GM12873 (cell line): ENCODE measurements at regions not wholly inside any gene's neighbourhood (a gene's known extent, or its start where the extent isn't known, plus 50 kb on each side); places are given as distances from the start of the nearest gene placed in this dataset.

Experiments used
- TF ChIP-seq, protein P1 (sequence below): IDR thresholded peaks from 2 replicates; pipeline ENCODE4 v1.5.1; 2012; ENCODE audit warnings: low read depth, mild to moderate bottlenecking, moderate library complexity, low read length, control low read depth; ENCODE audit not compliant: insufficient read depth; ENCODE audit errors: missing control alignments

DNA sequence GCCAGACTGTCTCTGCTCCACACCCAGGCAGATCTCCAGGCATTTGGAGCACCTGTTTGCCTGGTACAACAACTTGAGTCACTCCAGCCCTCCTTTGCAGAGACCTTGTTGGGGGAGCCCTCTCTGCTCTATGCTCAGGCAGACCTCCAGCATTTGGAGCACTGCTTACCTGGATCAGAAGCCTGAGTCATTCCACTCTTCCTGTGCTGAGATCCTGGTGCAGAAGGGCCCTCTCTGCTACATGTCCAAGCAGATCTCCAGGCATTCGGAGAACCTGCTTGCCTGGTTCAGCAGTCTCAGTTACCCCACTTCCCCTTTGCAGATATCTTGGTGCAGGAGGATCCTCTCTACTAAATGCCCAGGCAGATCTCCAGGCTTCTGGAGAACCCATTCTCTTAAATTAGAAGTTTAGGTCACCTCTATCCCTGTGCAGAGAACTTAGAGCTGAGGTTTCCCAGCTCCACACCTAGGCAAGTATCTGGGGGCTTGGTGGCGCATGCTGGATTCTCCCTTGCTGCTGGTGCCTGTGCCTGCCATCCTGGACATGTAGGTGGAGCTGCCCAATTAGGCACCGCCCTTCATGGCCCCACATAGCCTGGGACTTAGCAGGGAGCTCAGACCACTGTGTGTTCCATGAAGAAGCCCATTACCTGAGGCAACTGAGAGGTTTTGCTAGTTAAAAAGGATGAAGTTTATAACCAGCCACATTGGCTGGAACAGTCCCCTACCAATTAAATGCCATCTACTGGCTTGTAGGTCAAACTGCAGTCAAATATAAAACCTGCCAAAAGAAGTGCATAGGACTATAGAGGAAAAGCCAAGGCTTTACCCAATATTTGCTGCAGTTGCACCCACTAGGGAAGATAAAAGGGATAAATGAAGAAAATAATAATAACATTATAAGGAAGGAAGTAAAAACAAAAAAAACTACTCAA lies 97.6 kb upstream of the SLITRK6 start:
- TF ChIP-seq, protein P1, sequence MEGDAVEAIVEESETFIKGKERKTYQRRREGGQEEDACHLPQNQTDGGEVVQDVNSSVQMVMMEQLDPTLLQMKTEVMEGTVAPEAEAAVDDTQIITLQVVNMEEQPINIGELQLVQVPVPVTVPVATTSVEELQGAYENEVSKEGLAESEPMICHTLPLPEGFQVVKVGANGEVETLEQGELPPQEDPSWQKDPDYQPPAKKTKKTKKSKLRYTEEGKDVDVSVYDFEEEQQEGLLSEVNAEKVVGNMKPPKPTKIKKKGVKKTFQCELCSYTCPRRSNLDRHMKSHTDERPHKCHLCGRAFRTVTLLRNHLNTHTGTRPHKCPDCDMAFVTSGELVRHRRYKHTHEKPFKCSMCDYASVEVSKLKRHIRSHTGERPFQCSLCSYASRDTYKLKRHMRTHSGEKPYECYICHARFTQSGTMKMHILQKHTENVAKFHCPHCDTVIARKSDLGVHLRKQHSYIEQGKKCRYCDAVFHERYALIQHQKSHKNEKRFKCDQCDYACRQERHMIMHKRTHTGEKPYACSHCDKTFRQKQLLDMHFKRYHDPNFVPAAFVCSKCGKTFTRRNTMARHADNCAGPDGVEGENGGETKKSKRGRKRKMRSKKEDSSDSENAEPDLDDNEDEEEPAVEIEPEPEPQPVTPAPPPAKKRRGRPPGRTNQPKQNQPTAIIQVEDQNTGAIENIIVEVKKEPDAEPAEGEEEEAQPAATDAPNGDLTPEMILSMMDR: no peak

DNA sequence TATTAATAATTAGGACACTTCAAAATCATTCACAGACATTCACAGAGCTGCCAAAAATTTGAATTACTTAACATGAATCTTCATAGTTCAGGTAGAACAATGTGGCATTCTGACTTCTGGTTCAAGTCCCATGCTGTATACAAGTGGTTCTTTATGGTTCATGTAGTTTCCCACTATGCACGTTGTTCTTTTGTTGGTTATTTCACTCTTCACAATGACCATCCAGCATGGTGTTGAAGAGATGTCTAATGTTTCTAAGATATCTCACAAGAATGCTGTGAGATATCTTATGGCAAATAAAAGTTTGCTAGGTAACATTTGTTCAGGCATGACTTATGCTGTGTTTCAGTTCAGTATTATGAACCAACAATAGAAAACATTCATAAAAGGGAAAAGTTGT lies 88.2 kb upstream of the SLITRK6 start:
- TF ChIP-seq, protein P1: no peak

DNA sequence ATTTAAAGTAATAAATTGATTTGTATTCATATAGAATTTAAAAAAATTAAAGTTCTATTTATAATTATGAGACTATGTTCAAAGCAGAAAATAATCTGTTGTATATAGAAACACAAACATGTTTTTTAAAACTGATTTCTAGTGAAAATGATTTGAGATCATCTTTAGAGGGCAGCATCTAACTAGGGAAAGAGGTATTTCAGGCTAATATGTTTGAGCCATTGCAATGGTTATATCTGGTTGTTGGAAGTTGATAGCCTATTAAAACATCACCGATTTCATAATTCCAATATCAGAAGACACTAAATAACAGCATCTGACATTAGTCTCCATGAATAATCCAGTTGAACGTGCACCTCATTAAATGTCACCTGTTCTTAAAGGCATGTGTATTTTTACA lies 79.8 kb upstream of the SLITRK6 start:
- TF ChIP-seq, protein P1: no peak

DNA sequence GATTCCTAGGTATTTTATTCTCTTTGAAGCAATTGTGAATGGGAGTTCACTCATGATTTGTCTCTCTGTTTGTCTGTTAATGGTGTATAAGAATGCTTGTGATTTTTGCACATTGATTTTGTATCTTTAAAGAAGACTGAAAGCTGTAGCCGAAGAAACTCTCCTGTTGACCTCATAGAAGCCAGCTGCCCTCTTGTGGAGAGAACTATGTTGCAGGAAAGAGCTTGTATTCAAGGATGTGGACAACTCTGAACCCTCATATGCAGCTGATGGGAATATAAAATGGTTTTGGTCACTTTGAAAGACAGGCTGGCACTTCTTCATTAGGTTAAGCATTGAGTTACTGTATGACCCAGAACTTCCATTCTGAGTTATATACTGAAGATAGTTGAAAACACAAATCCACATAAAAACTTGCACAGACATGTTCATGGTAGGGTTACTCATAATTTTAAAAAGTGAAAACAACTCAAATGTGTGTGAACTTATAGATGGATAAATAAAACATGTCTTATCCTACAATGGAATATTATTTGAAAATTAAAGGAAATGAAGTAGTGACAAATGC lies 65.8 kb upstream of the SLITRK6 start:
- TF ChIP-seq, protein P1: peak; percentile 30

DNA sequence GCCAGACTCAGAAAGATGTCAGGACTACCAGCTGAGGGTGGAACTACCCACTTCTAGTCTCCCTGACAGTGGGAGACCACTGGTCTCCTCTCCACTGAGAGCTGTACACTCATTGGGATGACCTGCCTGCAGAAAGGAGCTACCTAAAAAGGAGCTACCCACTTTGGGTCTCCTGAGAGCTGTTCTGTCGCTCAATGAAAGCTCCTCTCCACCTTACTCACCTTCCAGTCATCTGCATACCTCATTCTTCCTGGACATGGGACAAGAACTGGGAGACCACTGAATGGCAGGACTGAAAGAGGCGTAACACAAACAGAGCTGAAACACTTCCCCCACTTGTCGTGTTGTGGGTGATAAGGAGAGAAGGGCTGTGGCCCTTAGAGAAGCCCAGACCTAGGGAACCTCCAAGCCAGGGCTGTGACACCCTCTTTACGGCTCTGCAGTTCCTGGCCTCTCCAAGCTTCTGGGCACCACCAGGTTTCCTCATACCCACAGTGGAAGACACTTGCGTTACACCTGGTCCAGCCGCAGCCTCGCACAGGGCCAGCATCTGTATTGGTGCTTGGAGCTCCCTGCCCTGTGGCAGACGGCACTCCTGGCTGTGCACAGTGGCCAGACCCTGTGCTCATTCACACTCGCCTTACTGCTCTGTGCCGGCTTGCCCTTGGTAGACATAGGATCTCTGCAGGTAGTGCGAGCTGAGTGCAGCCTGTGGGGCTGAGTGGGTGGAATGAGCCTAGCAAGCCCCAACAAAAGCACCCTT lies 54.9 kb upstream of the SLITRK6 start:
- TF ChIP-seq, protein P1: no peak

DNA sequence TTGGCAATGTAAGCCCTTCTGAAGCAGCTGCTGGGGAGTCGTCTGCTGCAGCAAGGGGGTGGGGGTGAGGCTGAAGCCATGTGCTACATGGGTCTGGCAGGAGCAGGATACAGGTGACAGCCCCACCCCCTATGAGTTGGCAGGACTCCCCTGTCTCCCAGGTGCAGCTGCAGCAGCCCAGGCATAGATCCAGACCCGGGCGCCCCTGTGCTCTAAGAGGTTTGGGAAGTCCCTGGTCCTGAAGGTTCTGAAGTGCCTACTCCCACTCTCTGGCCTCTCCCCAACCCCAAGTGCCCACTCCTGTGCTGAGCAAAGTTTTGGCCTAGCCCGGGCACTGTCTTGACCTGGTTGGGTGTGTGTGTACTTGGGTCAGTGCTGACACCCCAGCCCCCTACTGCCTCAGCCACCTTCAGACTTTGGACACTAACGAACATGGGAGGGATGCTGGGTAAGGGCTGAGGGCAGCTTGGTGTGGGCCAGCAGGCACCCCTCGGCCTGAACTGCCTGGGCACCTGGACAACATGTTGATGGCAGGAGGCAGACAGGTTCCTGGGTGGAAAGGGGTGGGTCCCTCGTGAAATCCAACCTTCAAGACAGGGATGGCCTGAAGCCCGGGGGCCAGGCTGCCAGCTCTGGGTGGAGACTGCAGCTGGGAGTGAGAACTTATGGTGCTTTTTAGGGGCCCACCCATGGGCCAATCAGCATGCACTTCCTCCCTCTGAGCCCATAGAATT lies 54.1 kb upstream of the SLITRK6 start:
- TF ChIP-seq, protein P1: no peak
